Ectodermal cell (in vitro differentiated cells): ENCODE measurements at regions not wholly inside any gene's neighbourhood (a gene's known extent, or its start where the extent isn't known, plus 50 kb on each side); places are given as distances from the start of the nearest gene placed in this dataset.
"Not testable (repeated sequence)": the region's sequence is repeated elsewhere in the genome, so short reads cannot be mapped to it uniquely, and the experiment has no call there.

Experiments used
- H3K27ac ChIP-seq: 2 replicates; pipeline ENCODE4 v1.7.0; 2013; ENCODE audit warnings: mild to moderate bottlenecking, low read depth, low read length; ENCODE audit not compliant: insufficient read depth, poor library complexity, severe bottlenecking
- H3K27me3 ChIP-seq: 2 replicates; pipeline ENCODE4 v1.7.0; 2013; ENCODE audit warnings: mild to moderate bottlenecking, low read length; ENCODE audit not compliant: insufficient read depth, control insufficient read depth, poor library complexity, severe bottlenecking
- H3K36me3 ChIP-seq: one replicate; pipeline ENCODE4 v1.7.0; 2013; ENCODE audit warnings: low read length; ENCODE audit not compliant: control insufficient read depth, insufficient read depth
- H3K4me1 ChIP-seq: one replicate; pipeline ENCODE4 v1.7.0; 2013; ENCODE audit warnings: low read length; ENCODE audit not compliant: control insufficient read depth, insufficient read depth
- H3K4me3 ChIP-seq: 2 replicates; pipeline ENCODE4 v1.7.0; 2013; ENCODE audit warnings: low read depth, low read length, control low read depth; ENCODE audit not compliant: insufficient read depth
- H3K9me3 ChIP-seq: 2 replicates; pipeline ENCODE4 v1.7.0; 2013; ENCODE audit warnings: mild to moderate bottlenecking, low read length, moderate library complexity; ENCODE audit not compliant: control insufficient read depth
- WGBS, 2 experiments: methylation state at CpG; one replicate each; pipeline ENCODE4 v1.1.7; 2013; ENCODE audit warnings: missing lambda C conversion rate in 2 of 2; 5-methylcytosine and 5-hydroxymethylcytosine counted together

DNA sequence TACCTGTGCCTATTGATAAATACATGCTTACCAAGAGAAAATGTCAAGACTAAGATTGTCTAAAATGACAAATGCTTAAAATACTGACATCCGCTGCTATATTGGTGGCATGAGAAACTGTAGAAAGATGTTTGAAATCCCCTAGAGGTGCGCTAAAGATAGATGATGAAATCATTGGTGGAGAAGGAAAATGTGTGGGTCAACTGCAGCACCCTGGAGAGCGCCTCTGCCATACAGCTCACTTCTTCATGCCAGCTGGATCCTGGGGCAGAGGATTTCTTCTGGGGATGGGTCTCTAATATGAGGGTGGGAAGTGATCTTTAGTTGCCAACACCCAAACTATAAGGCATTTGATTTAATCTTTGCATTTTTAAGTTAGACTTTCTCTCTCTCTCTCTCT is 680.4 kb upstream of the POM121L12 start:
- H3K27me3 ChIP-seq, result no peaks in the 10 kb centered on the region
- no peaks in the 10 kb centered on the region for H3K9me3 ChIP-seq
- 81 to 88% methylated on average over 3 of the region's 3 CpGs for WGBS, 2 experiments
- H3K27ac ChIP-seq, result no peak overlapping the region
- H3K4me3 ChIP-seq, result no peak overlapping the region
- no peaks in the 10 kb centered on the region for H3K4me1 ChIP-seq
- no peaks in the 10 kb centered on the region for H3K36me3 ChIP-seq

DNA sequence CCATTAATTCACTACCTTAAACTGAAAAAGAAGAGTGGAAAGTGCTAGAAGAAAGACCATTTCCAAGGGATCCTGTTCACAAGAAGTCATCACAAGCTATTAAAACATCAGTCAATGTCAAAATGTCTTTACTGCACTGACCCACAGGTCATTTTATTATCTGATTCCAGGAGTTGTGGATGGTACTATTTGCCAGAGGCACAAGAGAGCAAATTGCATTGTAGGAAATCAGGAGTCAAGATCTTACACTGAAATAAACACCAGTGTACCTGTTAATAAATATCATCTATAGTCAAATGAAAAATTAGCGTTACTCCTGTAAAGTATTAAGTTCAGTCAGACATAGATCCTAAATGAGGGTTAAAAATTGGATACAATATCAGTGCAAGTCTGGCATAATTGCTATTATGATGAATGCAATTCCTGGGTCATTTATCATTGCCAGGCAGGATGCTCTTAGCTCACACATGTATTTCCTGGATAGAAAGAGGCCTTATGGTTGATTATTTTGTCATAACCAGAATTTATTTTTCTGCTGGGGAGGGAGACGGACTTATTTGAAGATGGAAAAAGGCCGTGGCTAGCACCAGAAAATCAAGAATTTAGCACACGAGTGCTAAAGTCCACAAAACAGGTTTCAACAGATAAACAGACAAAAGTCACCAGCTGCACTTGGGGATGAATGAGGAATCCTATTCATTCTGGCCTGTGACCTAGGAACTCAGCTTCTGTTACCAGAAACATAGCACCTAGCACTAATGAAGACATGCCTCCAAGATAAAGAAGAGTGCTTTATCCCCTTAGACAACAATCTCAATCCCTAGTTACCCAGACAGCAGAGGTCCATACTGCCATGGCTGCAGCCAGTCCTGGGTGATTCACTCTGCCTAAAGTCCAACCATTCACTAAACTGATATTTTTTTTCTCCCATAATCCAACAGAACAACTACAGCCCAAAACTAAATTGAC is 683.1 kb upstream of the POM121L12 start:
- no peaks in the 10 kb centered on the region for H3K36me3 ChIP-seq
- H3K27me3 ChIP-seq, result no peaks in the 10 kb centered on the region
- no peak overlapping the region for H3K4me3 ChIP-seq
- no peaks in the 10 kb centered on the region for H3K9me3 ChIP-seq
- no peaks in the 10 kb centered on the region for H3K4me1 ChIP-seq
- H3K27ac ChIP-seq, result no peak overlapping the region
- 82 to 87% methylated on average over 4 of the region's 4 CpGs for WGBS, 2 experiments

DNA sequence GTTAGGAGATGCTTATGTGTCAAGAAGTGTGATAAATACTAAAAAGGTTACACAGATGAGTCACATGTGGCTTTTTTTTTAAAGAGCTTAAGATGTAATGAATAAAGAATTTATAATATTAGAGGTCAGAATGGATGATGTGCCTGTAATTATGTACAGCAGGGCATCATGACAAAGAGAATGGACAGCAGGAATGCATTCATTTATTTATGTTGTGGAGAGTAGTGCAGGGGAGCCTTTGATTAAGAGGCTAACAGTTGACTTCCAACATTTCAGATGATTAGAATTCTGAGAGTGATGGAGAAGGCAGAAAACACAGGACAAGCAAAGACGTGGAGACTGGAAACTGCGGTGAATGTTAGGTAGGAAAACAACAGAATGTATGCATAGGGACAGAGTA is 691.4 kb upstream of the POM121L12 start:
- H3K36me3 ChIP-seq, result no peaks in the 10 kb centered on the region
- 87 to 96% methylated on average over 2 of the region's 2 CpGs for WGBS, 2 experiments
- no peak overlapping the region for H3K27ac ChIP-seq
- H3K9me3 ChIP-seq, result no peaks in the 10 kb centered on the region
- H3K4me1 ChIP-seq, result no peaks in the 10 kb centered on the region
- no peaks in the 10 kb centered on the region for H3K27me3 ChIP-seq
- H3K4me3 ChIP-seq, result no peak overlapping the region

DNA sequence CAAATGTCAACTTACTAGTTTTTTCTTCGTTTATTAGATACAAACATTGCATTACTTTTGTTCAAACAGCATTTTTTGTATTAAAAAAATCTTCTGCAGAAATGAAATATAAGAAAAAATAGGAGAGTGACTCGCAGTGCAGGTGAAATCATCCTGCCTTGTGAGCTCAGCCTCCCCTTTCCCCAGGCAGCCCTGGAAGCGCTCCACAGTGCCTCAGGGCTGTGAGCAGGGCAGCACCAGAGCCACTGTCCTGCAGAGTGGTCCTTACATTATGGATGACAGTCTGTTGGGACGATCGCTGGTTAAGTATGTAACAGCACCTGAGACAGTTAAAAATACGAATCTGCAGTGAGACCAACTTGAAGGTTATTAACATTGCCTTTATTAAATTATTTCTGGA is 695.4 kb upstream of the POM121L12 start:
- no peak overlapping the region for H3K4me3 ChIP-seq
- H3K27me3 ChIP-seq, result no peaks in the 10 kb centered on the region
- H3K4me1 ChIP-seq, result no peaks in the 10 kb centered on the region
- WGBS, 2 experiments, result 79 to 96% methylated on average over 5 to 6 of the region's 6 CpGs
- H3K36me3 ChIP-seq, result no peaks in the 10 kb centered on the region
- H3K9me3 ChIP-seq, result no peaks in the 10 kb centered on the region
- no peak overlapping the region for H3K27ac ChIP-seq

DNA sequence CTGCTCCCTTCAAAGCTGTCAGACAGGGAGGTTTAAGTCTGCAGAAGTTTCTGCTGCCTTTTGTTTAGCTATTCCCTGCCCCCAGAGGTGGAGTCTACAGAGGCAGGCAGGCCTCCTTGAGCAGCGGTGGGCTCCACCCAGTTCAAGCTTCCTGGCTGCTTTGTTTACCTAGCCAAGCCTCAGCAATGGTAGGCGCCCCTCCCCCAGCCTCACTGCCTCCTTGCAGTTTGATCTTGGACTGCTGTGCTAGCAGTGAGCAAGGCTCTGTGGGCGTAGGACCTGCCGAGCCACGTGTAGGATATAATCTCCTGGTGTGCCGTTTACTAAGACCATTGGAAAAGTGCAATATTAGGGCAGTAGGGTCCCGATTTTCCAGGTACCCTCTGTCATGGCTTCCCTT is 707.1 kb upstream of the POM121L12 start:
- H3K4me1 ChIP-seq, H3K36me3 ChIP-seq, H3K27me3 ChIP-seq, H3K4me3 ChIP-seq, H3K27ac ChIP-seq, H3K9me3 ChIP-seq: not testable (repeated sequence)
- 83 to 85% methylated on average over 7 of the region's 7 CpGs for WGBS, 2 experiments

DNA sequence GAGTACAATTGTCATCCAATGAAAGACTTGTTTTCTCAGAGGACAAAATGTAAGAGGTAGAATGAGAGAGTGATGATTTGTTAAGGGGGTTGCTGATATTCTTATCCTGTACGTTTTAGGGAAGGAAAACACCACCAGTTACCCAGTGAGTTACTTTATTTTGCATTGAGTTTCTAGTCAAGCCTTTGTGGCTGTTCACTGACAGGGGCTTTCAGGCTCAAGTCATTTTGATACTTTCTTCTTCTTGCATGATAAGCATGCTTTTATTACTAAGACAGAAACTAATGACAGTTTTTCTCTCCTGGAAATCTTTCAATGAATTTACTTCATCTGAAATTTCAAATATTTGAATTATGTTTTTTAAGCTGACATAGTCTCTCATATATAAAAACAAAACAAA is 710.2 kb upstream of the POM121L12 start:
- Histone ChIP-seq H3K27ac (no peak overlapping the region), H3K27me3 (no peaks in the 10 kb centered on the region), H3K36me3 (no peaks in the 10 kb centered on the region), H3K4me1 (no peaks in the 10 kb centered on the region), H3K4me3 (no peak overlapping the region), H3K9me3 (peaks cover 3% of the 10 kb centered on the region)
- 73 to 88% methylated on average over 1 of the region's 1 CpG for WGBS, 2 experiments

DNA sequence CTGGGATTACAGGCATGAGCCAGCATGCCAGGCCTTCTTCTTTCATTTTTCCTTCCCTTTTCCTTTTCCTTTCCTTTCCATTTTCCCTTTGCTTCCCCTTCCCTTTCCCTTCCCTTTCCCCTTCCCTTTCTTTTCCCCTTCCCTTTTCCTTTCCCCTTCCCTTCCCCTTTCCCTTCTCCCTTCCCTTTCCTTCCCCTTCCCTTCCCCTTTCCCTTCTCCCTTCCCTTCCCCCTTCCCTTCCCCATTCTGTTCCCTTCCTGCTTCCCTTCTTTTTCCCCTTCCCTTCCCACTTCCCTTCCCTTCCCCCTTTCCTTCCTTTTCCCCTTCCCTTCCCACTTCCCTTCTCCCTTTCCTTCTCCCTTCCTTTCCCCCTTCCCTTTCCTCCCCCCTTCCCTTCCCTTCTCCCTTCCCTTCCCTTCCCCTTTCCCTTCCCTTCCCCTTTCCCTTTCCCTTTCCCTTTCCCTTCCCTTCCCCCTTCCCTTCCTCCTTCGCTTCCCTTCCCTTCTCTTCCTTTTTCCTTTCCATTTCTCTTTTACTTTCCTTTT is 712.2 kb upstream of the POM121L12 start:
- H3K27me3 ChIP-seq, result no peaks in the 10 kb centered on the region
- no peaks in the 10 kb centered on the region for H3K4me1 ChIP-seq
- no peaks in the 10 kb centered on the region for H3K36me3 ChIP-seq
- H3K9me3 ChIP-seq, result peaks cover 3% of the 10 kb centered on the region
- 100% methylated on average over 1 of the region's 1 CpG for WGBS, 2 experiments
- H3K4me3 ChIP-seq, result no peak overlapping the region
- H3K27ac ChIP-seq, result no peak overlapping the region

DNA sequence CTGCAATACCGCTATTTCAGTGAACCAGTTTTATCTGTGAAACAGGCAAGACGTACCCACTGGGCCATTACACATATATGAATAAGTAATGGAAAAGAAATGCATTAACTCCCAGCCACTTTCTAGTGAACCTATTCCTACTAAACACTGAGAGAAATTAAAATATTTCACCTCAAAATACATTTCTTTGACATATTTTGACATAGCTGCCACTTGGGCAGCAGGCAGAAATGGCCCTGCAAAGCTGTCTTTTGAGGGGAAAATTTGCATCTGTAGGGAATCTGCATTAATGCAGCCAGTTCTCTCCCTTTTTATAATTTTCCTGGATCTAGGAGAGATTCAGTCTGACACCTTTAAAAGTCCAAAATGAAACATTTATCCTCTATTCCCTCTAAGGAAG is 714.8 kb upstream of the POM121L12 start:
- H3K27me3 ChIP-seq, result no peaks in the 10 kb centered on the region
- H3K36me3 ChIP-seq, result no peaks in the 10 kb centered on the region
- 66 to 100% methylated on average over 1 to 2 of the region's 2 CpGs for WGBS, 2 experiments
- no peak overlapping the region for H3K27ac ChIP-seq
- no peaks in the 10 kb centered on the region for H3K4me1 ChIP-seq
- H3K4me3 ChIP-seq, result no peak overlapping the region
- H3K9me3 ChIP-seq, result peaks cover 3% of the 10 kb centered on the region

DNA sequence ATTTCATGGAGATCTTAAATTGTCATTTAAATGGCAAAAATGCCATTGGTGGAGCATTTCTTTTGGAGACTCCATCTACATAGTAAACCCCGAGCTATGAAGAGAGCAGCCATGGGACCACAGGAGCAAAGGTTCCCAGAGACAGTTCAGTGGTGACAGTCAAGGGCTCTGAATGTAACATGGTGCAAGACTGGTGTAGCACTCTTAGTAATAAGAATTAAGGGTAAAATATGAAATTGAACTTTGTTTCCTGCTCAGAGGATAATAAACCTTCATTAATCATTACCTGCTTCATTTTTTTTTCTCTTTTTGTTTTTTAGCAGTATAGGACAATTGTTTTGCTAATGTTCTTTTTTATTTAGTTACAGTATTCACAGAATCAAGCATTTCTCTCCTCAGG is 717.5 kb upstream of the POM121L12 start:
- Histone ChIP-seq H3K9me3 (peaks cover 3% of the 10 kb centered on the region), H3K36me3 (no peaks in the 10 kb centered on the region), H3K27ac (no peak overlapping the region), H3K4me1 (no peaks in the 10 kb centered on the region), H3K4me3 (no peak overlapping the region), H3K27me3 (no peaks in the 10 kb centered on the region)
- WGBS, 2 experiments, result 91 to 100% methylated on average over 1 of the region's 1 CpG

DNA sequence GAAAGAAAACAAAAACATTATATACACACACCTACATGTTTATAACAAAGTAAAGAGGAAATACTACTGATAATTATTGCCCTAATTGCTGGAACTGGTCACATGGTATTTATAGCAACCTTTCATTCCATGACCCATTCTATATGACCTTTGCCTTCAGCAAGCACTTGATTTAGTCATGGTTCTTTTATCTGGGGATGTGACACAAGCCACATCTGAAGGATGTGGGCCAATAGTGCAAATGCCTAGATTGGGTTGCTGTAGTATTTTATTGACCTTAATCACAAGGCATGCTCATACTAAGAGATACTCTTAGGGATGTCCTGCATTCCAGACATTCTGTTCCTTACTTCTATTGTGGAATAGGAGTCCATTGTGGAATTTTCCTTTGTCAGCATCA is 723.5 kb upstream of the POM121L12 start:
- Histone ChIP-seq H3K27me3 (no peaks in the 10 kb centered on the region), H3K27ac (no peak overlapping the region), H3K9me3 (no peaks in the 10 kb centered on the region)

More for the DNA sequence above, 723.5 kb upstream of the POM121L12 start:
- H3K4me1 ChIP-seq, result no peaks in the 10 kb centered on the region
- H3K4me3 ChIP-seq, result no peak overlapping the region
- H3K36me3 ChIP-seq, result no peaks in the 10 kb centered on the region
